Astrocyte (in vitro differentiated cells and primary cell): ENCODE measurements at regions not wholly inside any gene's neighbourhood (a gene's known extent, or its start where the extent isn't known, plus 50 kb on each side); places are given as distances from the start of the nearest gene placed in this dataset.

ENCODE experiments used
- DNase-seq: peaks from one replicate; pipeline ENCODE4 v3.0.0-alpha.2; 2010; ENCODE audit warnings: low read depth
- FAIRE-seq: peaks from 2 replicates; lab custom pipeline; 2011; peaks lifted over from hg19 to GRCh38; lab: Jason Lieb, UNC
- H2AFZ ChIP-seq: 2 replicates; pipeline ENCODE4 v1.6.0; 2012; ENCODE audit warnings: low read depth, low read length, inconsistent platforms
- H3K27ac ChIP-seq: 2 replicates; pipeline ENCODE4 v1.5.1; 2011; ENCODE audit warnings: low read depth, low read length, inconsistent platforms
- H3K27me3 ChIP-seq: 2 replicates; pipeline ENCODE4 v1.6.0; 2011; ENCODE audit warnings: low read length, inconsistent platforms; ENCODE audit not compliant: insufficient read depth
- H3K36me3 ChIP-seq: 2 replicates; pipeline ENCODE4 v1.5.1; 2011; ENCODE audit warnings: low read length, inconsistent platforms; ENCODE audit not compliant: insufficient read depth
- H3K4me1 ChIP-seq: 2 replicates; pipeline ENCODE4 v1.5.1; 2011; ENCODE audit warnings: low read length, inconsistent platforms; ENCODE audit not compliant: insufficient read depth
- H3K4me2 ChIP-seq: 2 replicates; pipeline ENCODE4 v1.6.0; 2012; ENCODE audit warnings: low read length, inconsistent platforms
- H3K4me3 ChIP-seq: 2 replicates; pipeline ENCODE4 v1.5.1; 2011; ENCODE audit warnings: low read depth, mild to moderate bottlenecking, low read length, inconsistent platforms; ENCODE audit not compliant: insufficient read depth
- H3K79me2 ChIP-seq: 2 replicates; pipeline ENCODE4 v1.6.0; 2012; ENCODE audit warnings: mild to moderate bottlenecking, low read length, inconsistent platforms; ENCODE audit not compliant: insufficient read depth
- H3K9ac ChIP-seq: 2 replicates; pipeline ENCODE4 v1.6.0; 2012; ENCODE audit warnings: mild to moderate bottlenecking, low read length, inconsistent platforms
- H3K9me3 ChIP-seq: 2 replicates; pipeline ENCODE4 v1.5.1; 2012; ENCODE audit warnings: low read depth, mild to moderate bottlenecking, low read length, inconsistent platforms; ENCODE audit not compliant: insufficient read depth
- H4K20me1 ChIP-seq: 2 replicates; pipeline ENCODE4 v1.6.0; 2012; ENCODE audit warnings: low read length, inconsistent platforms; ENCODE audit not compliant: insufficient read depth
- H3K27ac Mint-ChIP-seq: one replicate; pipeline ENCODE4 v1.8.0; 2021; ENCODE audit warnings: mild to moderate bottlenecking, mixed read lengths; ENCODE audit not compliant: unreplicated experiment
- H3K27me3 Mint-ChIP-seq: one replicate; pipeline ENCODE4 v1.8.0; 2021; ENCODE audit warnings: low read depth, mixed read lengths; ENCODE audit not compliant: unreplicated experiment
- H3K36me3 Mint-ChIP-seq: one replicate; pipeline ENCODE4 v1.8.0; 2021; ENCODE audit warnings: low read depth, mixed read lengths; ENCODE audit not compliant: unreplicated experiment
- H3K4me1 Mint-ChIP-seq: one replicate; pipeline ENCODE4 v1.8.0; 2021; ENCODE audit warnings: low read depth, mixed read lengths; ENCODE audit not compliant: unreplicated experiment
- H3K4me3 Mint-ChIP-seq: one replicate; pipeline ENCODE4 v1.8.0; 2021; ENCODE audit warnings: mild to moderate bottlenecking, moderate library complexity, mixed read lengths; ENCODE audit not compliant: unreplicated experiment
- H3K9me3 Mint-ChIP-seq: one replicate; pipeline ENCODE4 v1.8.0; 2021; ENCODE audit warnings: mild to moderate bottlenecking, mixed read lengths; ENCODE audit not compliant: unreplicated experiment
- CTCF ChIP-seq: IDR thresholded peaks from 2 replicates; pipeline ENCODE4 v1.5.1; 2011; ENCODE audit warnings: low read depth, mild to moderate bottlenecking, inconsistent platforms, low read length, moderate library complexity; ENCODE audit not compliant: insufficient read depth
- EZH2 ChIP-seq: IDR thresholded peaks from 2 replicates; pipeline ENCODE4 v1.6.1; 2012; ENCODE audit warnings: mild to moderate bottlenecking, low read length, inconsistent platforms; ENCODE audit not compliant: insufficient read depth

GRCh38 chr14:76324133-76324532 is 51.8 kb upstream of the ESRRB start:
- Histone ChIP-seq H3K79me2 (no peaks in the 10 kb centered on the region), H3K4me1 (no peaks in the 10 kb centered on the region), H2AFZ (no peak overlapping the region), H3K27me3 (peaks cover 5% of the 10 kb centered on the region), H3K9me3 (no peaks in the 10 kb centered on the region), H3K27ac (no peak overlapping the region), H3K4me3 (no peak overlapping the region), H3K4me2 (no peak overlapping the region), H3K36me3 (no peaks in the 10 kb centered on the region), H4K20me1 (no peaks in the 10 kb centered on the region), H3K9ac (no peak overlapping the region)
- no peak overlapping the region for H3K27ac Mint-ChIP-seq
- DNase-seq (no peak), FAIRE-seq (no peak)
- H3K4me3 Mint-ChIP-seq: no peak overlapping the region
- H3K9me3 Mint-ChIP-seq: no peaks in the 10 kb centered on the region
- no peak for TF ChIP-seq CTCF
- no peak for TF ChIP-seq EZH2
- H3K27me3 Mint-ChIP-seq: peaks cover 59% of the 10 kb centered on the region
- no peaks in the 10 kb centered on the region for H3K36me3 Mint-ChIP-seq
- H3K4me1 Mint-ChIP-seq: no peaks in the 10 kb centered on the region
